BJ (cell line): ENCODE measurements at regions not wholly inside any gene's neighbourhood (a gene's known extent, or its start where the extent isn't known, plus 50 kb on each side); places are given as distances from the start of the nearest gene placed in this dataset.

Source experiments
- CTCF ChIA-PET: fragments of 350-600 bp; formaldehyde crosslinking; extraction: SDS; loops from one replicate; lab custom pipeline; 2021; ENCODE audit warnings: antibody characterized with exemption, inconsistent platforms; lab: Yijun Ruan, JAX
- POLR2A ChIA-PET: fragments of 300-600 bp; sonication (Branson Sonifier 250); formaldehyde crosslinking; extraction: SDS; loops from one replicate; lab custom pipeline; 2021; ENCODE audit warnings: antibody characterized with exemption; lab: Charles Lee
- DNase-seq: peaks from one replicate; pipeline ENCODE4 v3.0.0-alpha.2; 2011; ENCODE audit warnings: low read depth
- H3K27me3 ChIP-seq: 2 replicates; pipeline ENCODE4 v1.6.0; 2011; ENCODE audit warnings: low read length; ENCODE audit not compliant: control insufficient read depth, insufficient read depth
- H3K36me3 ChIP-seq: 2 replicates; pipeline ENCODE4 v1.5.1; 2011; ENCODE audit warnings: low read length; ENCODE audit not compliant: control insufficient read depth, insufficient read depth
- H3K4me3 ChIP-seq: 2 replicates; pipeline ENCODE4 v1.5.1; 2011; ENCODE audit warnings: low read depth, mild to moderate bottlenecking, control low read depth, low read length
- CTCF ChIP-seq: IDR thresholded peaks from 2 replicates; pipeline ENCODE4 v1.5.1; 2011; ENCODE audit warnings: low read depth, mild to moderate bottlenecking, control low read depth, inconsistent platforms, low read length, moderate library complexity; ENCODE audit not compliant: insufficient read depth

- TF ChIP-seq CTCF, result no peak
- Histone ChIP-seq H3K27me3 (no peaks in the 10 kb centered on the region), H3K36me3 (no peaks in the 10 kb centered on the region), H3K4me3 (no peak overlapping the region)
- ChIA-PET CTCF (no interaction called here), POLR2A (no interaction called here)
- no peak for DNase-seq
Observed at GRCh38 chr1:187862506-187862905, 1033.8 kb downstream of the PLA2G4A start.

- no peaks in the 10 kb centered on the region for H3K27me3 ChIP-seq
- H3K36me3 ChIP-seq, result no peaks in the 10 kb centered on the region
- TF ChIP-seq CTCF, result no peak
- no peak overlapping the region for H3K4me3 ChIP-seq
- DNase-seq, result no peak
- POLR2A ChIA-PET, result no interaction called here
- CTCF ChIA-PET, result no interaction called here
Observed at GRCh38 chr1:187870552-187870951, 1041.8 kb downstream of the PLA2G4A start.

DNA sequence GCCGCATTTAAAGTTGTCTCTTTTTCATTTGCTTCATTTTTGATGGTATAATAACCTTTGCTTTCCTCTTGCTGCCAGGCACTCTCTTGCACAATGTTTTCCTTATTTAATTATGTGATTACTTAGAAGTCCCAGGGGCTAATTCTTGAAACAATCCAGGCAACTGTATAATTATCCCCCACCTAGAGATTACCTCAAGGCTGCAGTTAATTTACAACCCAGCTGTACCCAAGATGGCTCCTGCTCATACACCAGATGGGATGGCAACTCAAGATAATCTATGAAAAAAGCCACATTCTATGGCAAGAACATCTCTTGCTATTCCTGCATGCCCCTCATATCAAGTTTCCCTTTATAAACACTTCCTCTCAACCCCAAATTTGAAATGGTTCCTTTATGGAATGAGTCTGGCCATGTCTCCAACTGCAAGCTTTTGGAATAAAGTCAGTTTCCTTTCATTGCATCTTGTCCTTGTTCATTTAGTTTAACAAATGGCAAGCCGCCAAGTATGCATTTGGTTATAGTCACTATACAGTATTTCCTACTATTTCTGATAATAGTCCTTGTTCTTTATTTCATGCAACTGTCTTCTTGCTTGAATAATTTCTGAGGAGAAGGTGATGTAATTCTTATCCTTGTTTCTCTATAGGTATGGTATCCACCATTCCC lies 1042.6 kb downstream of the PLA2G4A start:
- H3K36me3 ChIP-seq, result no peaks in the 10 kb centered on the region
- POLR2A ChIA-PET, result no interaction called here
- no peak for TF ChIP-seq CTCF
- H3K4me3 ChIP-seq, result no peak overlapping the region
- no peak for DNase-seq
- H3K27me3 ChIP-seq, result no peaks in the 10 kb centered on the region
- CTCF ChIA-PET, result no interaction called here

- no peak overlapping the region for H3K4me3 ChIP-seq
- TF ChIP-seq CTCF, result no peak
- POLR2A ChIA-PET, result no interaction called here
- H3K36me3 ChIP-seq, result no peaks in the 10 kb centered on the region
- CTCF ChIA-PET, result no interaction called here
- H3K27me3 ChIP-seq, result no peaks in the 10 kb centered on the region
- DNase-seq, result no peak
Observed at GRCh38 chr1:187872550-187872949, 1043.8 kb downstream of the PLA2G4A start.

- no peaks in the 10 kb centered on the region for H3K36me3 ChIP-seq
- ChIA-PET CTCF (no interaction called here), POLR2A (no interaction called here)
- H3K4me3 ChIP-seq, result no peak overlapping the region
- TF ChIP-seq CTCF, result no peak
- no peaks in the 10 kb centered on the region for H3K27me3 ChIP-seq
- no peak for DNase-seq
Observed at GRCh38 chr1:187873126-187873525, 1044.4 kb downstream of the PLA2G4A start.
